ENCODE measurements at regions not wholly inside any gene's neighbourhood (a gene's known extent, or its start where the extent isn't known, plus 50 kb on each side); places are given as distances from the start of the nearest gene placed in this dataset.

DNA sequence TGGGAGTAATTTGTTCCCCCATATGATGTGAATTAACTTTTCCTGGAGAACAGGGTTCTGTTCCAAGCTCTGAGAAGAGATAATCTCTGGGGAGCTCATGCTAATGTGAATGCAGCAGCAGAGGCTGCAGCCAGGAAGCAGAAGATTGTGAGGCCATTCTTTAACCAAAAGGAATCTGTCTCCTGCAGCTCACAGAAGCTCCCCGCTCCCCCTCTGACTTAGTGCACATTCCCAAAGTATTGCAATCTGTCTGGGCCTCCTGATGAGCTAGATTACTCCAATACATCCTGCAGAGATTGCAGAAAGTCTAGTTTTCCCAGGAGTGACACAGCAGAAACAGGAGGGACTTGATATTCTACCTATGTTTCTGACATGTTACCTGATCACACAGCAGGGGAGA, 420.6 kb upstream of the FAT3 start:
- TF ChIP-seq, protein P1, sequence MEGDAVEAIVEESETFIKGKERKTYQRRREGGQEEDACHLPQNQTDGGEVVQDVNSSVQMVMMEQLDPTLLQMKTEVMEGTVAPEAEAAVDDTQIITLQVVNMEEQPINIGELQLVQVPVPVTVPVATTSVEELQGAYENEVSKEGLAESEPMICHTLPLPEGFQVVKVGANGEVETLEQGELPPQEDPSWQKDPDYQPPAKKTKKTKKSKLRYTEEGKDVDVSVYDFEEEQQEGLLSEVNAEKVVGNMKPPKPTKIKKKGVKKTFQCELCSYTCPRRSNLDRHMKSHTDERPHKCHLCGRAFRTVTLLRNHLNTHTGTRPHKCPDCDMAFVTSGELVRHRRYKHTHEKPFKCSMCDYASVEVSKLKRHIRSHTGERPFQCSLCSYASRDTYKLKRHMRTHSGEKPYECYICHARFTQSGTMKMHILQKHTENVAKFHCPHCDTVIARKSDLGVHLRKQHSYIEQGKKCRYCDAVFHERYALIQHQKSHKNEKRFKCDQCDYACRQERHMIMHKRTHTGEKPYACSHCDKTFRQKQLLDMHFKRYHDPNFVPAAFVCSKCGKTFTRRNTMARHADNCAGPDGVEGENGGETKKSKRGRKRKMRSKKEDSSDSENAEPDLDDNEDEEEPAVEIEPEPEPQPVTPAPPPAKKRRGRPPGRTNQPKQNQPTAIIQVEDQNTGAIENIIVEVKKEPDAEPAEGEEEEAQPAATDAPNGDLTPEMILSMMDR (IDR thresholded peaks at IDR 0.05) = no peak
- TF ChIP-seq, protein P2, sequence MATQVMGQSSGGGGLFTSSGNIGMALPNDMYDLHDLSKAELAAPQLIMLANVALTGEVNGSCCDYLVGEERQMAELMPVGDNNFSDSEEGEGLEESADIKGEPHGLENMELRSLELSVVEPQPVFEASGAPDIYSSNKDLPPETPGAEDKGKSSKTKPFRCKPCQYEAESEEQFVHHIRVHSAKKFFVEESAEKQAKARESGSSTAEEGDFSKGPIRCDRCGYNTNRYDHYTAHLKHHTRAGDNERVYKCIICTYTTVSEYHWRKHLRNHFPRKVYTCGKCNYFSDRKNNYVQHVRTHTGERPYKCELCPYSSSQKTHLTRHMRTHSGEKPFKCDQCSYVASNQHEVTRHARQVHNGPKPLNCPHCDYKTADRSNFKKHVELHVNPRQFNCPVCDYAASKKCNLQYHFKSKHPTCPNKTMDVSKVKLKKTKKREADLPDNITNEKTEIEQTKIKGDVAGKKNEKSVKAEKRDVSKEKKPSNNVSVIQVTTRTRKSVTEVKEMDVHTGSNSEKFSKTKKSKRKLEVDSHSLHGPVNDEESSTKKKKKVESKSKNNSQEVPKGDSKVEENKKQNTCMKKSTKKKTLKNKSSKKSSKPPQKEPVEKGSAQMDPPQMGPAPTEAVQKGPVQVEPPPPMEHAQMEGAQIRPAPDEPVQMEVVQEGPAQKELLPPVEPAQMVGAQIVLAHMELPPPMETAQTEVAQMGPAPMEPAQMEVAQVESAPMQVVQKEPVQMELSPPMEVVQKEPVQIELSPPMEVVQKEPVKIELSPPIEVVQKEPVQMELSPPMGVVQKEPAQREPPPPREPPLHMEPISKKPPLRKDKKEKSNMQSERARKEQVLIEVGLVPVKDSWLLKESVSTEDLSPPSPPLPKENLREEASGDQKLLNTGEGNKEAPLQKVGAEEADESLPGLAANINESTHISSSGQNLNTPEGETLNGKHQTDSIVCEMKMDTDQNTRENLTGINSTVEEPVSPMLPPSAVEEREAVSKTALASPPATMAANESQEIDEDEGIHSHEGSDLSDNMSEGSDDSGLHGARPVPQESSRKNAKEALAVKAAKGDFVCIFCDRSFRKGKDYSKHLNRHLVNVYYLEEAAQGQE (IDR thresholded peaks at IDR 0.05; ENCODE audit: insufficient read depth in 1 of 2, low read depth in 2 of 2, low read length in 1 of 2) = no peak
- no peak for TF ChIP-seq POLR2AphosphoS5 (IDR thresholded peaks at IDR 0.05; ENCODE audit: low read depth, low read length)
- TF ChIP-seq SIN3A (IDR thresholded peaks at IDR 0.05; ENCODE audit: borderline replicate concordance, insufficient read depth, low read depth, low read length) = no peak
